Prostate gland (tissue), 2 donors: ENCODE measurements at regions not wholly inside any gene's neighbourhood (a gene's known extent, or its start where the extent isn't known, plus 50 kb on each side); places are given as distances from the start of the nearest gene placed in this dataset.

ENCODE experiments used
- POLR2A ChIP-seq: fragments of 450-650 bp; IDR thresholded peaks from one replicate; pipeline ENCODE4 v1.6.1; 2016; ENCODE audit warnings: antibody characterized with exemption, mild to moderate bottlenecking
- POLR2AphosphoS5 ChIP-seq: sonication (generic); formaldehyde crosslinking; IDR thresholded peaks from one replicate; pipeline ENCODE4 v1.6.1; 2017; ENCODE audit warnings: antibody characterized with exemption
- TF ChIP-seq, protein P1 (sequence below), 4 experiments: fragments of 200-600 bp in 2 of 4; fragments of 450-650 bp in 2 of 4; sonication (generic) in 2 of 4; IDR thresholded peaks; 1 replicate in 3 of 4; 2 replicates in 1 of 4; pipeline ENCODE4 v1.5.1; 2016 to 2019; ENCODE audit warnings: antibody characterized with exemption in 4 of 4, mild to moderate bottlenecking in 2 of 4, moderate library complexity in 2 of 4

DNA sequence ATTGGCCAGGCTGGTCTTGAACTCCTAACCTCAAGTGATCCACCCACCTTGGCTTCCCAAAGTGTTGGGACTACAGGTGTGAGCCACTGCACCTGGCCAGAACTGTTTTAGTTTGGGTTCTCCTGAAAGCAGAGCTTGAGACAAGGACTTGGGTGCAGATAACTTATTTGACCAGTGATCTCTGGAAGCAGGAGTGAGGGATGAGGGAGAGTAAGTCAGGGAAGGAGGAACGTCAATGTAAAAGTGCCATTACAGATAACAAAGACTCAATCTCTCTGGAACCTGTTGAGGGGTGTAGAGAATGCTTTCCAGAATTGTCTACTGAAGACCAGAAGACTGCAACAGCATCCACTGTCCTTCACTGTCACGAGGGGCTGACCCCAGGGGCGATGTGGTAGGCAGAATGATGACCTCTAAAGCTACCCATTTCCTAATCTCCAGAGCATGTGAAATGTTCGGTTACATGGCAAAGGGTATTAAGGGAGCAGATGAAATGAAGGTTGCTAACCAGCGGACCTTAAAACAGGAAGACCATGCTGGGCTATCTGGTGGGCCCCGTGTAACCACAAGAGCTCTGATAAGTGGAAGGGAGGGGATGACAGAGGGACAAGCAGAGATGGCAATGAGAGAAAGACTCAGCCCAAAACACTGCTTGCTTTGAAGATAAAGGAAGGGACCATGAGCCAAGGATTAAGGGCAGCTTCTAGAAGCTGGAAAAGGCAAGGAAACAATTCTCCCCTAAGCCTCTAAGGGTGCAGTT, 207.8 kb downstream of the RBM19 start:
- TF ChIP-seq POLR2A (no peak), POLR2AphosphoS5 (no peak)
- TF ChIP-seq, protein P1, sequence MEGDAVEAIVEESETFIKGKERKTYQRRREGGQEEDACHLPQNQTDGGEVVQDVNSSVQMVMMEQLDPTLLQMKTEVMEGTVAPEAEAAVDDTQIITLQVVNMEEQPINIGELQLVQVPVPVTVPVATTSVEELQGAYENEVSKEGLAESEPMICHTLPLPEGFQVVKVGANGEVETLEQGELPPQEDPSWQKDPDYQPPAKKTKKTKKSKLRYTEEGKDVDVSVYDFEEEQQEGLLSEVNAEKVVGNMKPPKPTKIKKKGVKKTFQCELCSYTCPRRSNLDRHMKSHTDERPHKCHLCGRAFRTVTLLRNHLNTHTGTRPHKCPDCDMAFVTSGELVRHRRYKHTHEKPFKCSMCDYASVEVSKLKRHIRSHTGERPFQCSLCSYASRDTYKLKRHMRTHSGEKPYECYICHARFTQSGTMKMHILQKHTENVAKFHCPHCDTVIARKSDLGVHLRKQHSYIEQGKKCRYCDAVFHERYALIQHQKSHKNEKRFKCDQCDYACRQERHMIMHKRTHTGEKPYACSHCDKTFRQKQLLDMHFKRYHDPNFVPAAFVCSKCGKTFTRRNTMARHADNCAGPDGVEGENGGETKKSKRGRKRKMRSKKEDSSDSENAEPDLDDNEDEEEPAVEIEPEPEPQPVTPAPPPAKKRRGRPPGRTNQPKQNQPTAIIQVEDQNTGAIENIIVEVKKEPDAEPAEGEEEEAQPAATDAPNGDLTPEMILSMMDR (IDR thresholded peaks at IDR 0.05): no peak
